Aorta (tissue), 5 donors: ENCODE measurements at regions not wholly inside any gene's neighbourhood (a gene's known extent, or its start where the extent isn't known, plus 50 kb on each side); places are given as distances from the start of the nearest gene placed in this dataset.
A peak's percentile ranks its signal among the peaks of the same experiment; 100 is the strongest.
"Not testable (repeated sequence)": the region's sequence is repeated elsewhere in the genome, so short reads cannot be mapped to it uniquely, and the experiment has no call there.

Experiments used
- ATAC-seq: fragments of 200-7000 bp; cut with Tn5 transposase; one replicate; pipeline ENCODE4 v1.9.1; 2022; ENCODE audit warnings: moderate library complexity; ENCODE audit not compliant: low FRiP score
- DNase-seq, 2 donors: peaks; one replicate each; pipeline ENCODE4 v3.0.0-alpha.2; 2020
- H3K27ac ChIP-seq, 2 donors: one replicate each; pipeline ENCODE4 v1.5.1; 2013; ENCODE audit warnings: low read length in 2 of 2, mild to moderate bottlenecking in 2 of 2, moderate library complexity in 2 of 2, control low read depth in 1 of 2, inconsistent platforms in 1 of 2, low read depth in 1 of 2
- H3K27me3 ChIP-seq, 2 donors: one replicate each; pipeline ENCODE4 v1.6.1; 2013; ENCODE audit warnings: control low read depth in 1 of 2, low read length in 1 of 2, mild to moderate bottlenecking in 1 of 2, moderate library complexity in 1 of 2; ENCODE audit not compliant: insufficient read depth in 2 of 2, control insufficient read depth in 1 of 2
- H3K36me3 ChIP-seq, 2 donors: one replicate each; pipeline ENCODE4 v1.6.1; 2013; ENCODE audit warnings: control low read depth in 1 of 2, low read length in 1 of 2, mild to moderate bottlenecking in 1 of 2; ENCODE audit not compliant: insufficient read depth in 2 of 2, control insufficient read depth in 1 of 2
- H3K4me1 ChIP-seq, 2 donors: one replicate each; pipeline ENCODE4 v1.6.1; 2013; ENCODE audit warnings: low read length in 2 of 2, control low read depth in 1 of 2, mild to moderate bottlenecking in 1 of 2, moderate library complexity in 1 of 2; ENCODE audit not compliant: insufficient read depth in 2 of 2, control insufficient read depth in 1 of 2
- H3K4me3 ChIP-seq, 2 donors: one replicate each; pipeline ENCODE4 v1.5.1; 2013; ENCODE audit warnings: low read length in 2 of 2, control low read depth in 1 of 2, mild to moderate bottlenecking in 1 of 2
- H3K9me3 ChIP-seq: one replicate; pipeline ENCODE4 v1.6.1; 2013; ENCODE audit warnings: mild to moderate bottlenecking, low read length; ENCODE audit not compliant: control insufficient read depth
- WGBS, 2 donors: extraction: QIAGEN DNeasy Blood & Tissue Kit; methylation state at CpG; one replicate each; pipeline ENCODE4 v1.1.7; 2013; 5-methylcytosine and 5-hydroxymethylcytosine counted together
- intact Hi-C, 2 donors: fragments of 100-400 bp; cut with DNase I; formaldehyde crosslinking; loops; one replicate each; pipeline versions ENCODE4 v1.14.2 to v1.15.0; 2022
- donor health status: healthy with polysubstance abuse.
- donor health status: Bipolar disorder and iron deficiency.
- donor health status: DM: no; HTN: no; CAD: no.
- donor health status: DM: no; HTN: no; CAD: no.
- donor health status: DM: yes; HTN: yes; CAD: no.

GRCh38 chr3:197459571-197459970, 96.2 kb downstream of the BDH1 start:
- H3K36me3 ChIP-seq, H3K4me1 ChIP-seq, H3K4me3 ChIP-seq, H3K27ac ChIP-seq, DNase-seq, H3K27me3 ChIP-seq, ATAC-seq, intact Hi-C loops, H3K9me3 ChIP-seq: not testable (repeated sequence)
- 70 to 71% methylated on average over 17 to 19 of the region's 19 CpGs for WGBS, 2 donors

DNA sequence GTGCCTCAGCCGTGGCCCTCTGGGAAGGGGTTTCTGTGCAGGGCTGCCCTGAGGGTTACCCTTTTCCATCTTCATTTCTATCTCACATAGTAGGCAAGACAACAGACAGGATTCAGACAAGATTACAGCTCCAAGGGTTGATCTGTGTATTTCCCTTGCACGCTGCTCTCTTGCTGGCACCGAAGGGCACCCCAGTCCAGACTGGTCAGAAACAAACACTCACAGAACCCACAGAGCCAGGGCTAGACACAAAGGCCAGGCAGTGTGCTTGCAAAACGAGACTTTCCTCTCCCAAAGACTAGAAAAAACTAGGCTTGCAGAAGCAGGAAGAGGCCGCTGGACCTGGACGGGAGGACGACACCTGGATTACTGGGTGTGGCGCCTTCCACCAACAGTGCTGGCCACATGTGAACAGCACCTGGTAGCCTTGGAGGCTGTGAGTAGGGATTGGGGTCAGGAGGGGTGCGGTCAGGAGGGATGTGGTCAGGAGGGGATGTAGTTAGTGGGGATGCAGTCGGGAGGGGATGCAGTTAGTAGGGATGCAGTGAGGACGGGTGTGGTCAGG, 96.8 kb downstream of the BDH1 start:
- ATAC-seq = no peak
- H3K36me3 ChIP-seq = no peaks in the 10 kb centered on the region
- intact Hi-C loops = no loop called here
- DNase-seq = no peak
- no peaks in the 10 kb centered on the region for H3K4me1 ChIP-seq
- H3K4me3 ChIP-seq = no peak overlapping the region
- 89 to 94% methylated on average over 10 to 11 of the region's 11 CpGs for WGBS, 2 donors
- H3K27ac ChIP-seq = no peak overlapping the region
- H3K27me3 ChIP-seq = no peaks in the 10 kb centered on the region
- H3K9me3 ChIP-seq = no peaks in the 10 kb centered on the region

GRCh38 chr3:197458179-197458707, 97.5 kb downstream of the BDH1 start:
- Histone ChIP-seq H3K4me1 (no peaks in the 10 kb centered on the region), H3K36me3 (no peaks in the 10 kb centered on the region), H3K27me3 (no peaks in the 10 kb centered on the region), H3K27ac (no peak overlapping the region), H3K9me3 (no peaks in the 10 kb centered on the region), H3K4me3 (no peak overlapping the region)
- WGBS, 2 donors = 55 to 63% methylated on average over 11 of the region's 11 CpGs
- DNase-seq (no peak), ATAC-seq (no peak)
- intact Hi-C loops = no loop called here

GRCh38 chr3:197456261-197457091, 99.3 kb downstream of the BDH1 start:
- DNase-seq (peak; percentile 92 to 94), ATAC-seq (peak; percentile 94)
- Histone ChIP-seq H3K9me3 (no peaks in the 10 kb centered on the region), H3K27ac (peak overlapping the region in 1 of 2 donors; percentile 10), H3K4me1 (no peaks in the 10 kb centered on the region), H3K4me3 (peak overlapping the region; percentile 20 to 53), H3K27me3 (no peaks in the 10 kb centered on the region), H3K36me3 (no peaks in the 10 kb centered on the region)
- 7 to 10% methylated on average over 41 to 47 of the region's 47 CpGs for WGBS, 2 donors
- intact Hi-C loops = no loop called here

- H3K27ac ChIP-seq, intact Hi-C loops, DNase-seq, H3K4me1 ChIP-seq, H3K4me3 ChIP-seq, H3K36me3 ChIP-seq, ATAC-seq, H3K9me3 ChIP-seq, H3K27me3 ChIP-seq: not testable (repeated sequence)
- WGBS, 2 donors = 69 to 75% methylated on average over 2 of the region's 2 CpGs
Observed at GRCh38 chr3:197454841-197455240, 100.9 kb downstream of the BDH1 start.

DNA sequence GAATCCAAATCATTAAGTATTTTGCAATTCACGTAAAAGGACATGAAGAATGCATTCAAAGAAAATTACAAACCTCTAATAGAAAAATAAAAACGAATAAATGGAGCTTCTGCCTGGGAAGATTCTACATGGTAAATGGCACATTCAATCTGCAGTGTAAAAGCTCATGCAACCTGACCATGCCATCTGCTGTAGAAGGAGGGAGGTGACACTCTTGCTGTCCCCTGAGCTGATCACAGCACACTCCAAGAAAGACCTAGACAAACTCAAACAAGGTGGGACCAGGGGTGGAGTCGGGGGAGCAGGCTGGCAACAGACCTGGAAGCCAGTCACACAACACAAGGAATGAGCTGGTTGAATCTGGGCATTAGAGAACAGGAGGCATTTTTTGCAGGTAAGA, 101.8 kb downstream of the BDH1 start:
- ATAC-seq (no peak), DNase-seq (no peak)
- H3K4me1 ChIP-seq = no peaks in the 10 kb centered on the region
- no peak overlapping the region for H3K27ac ChIP-seq
- no peaks in the 10 kb centered on the region for H3K27me3 ChIP-seq
- no peaks in the 10 kb centered on the region for H3K36me3 ChIP-seq
- WGBS, 2 donors = 68 to 74% methylated on average over 3 of the region's 3 CpGs
- intact Hi-C loops = no loop called here
- H3K4me3 ChIP-seq = no peak overlapping the region
- H3K9me3 ChIP-seq = no peaks in the 10 kb centered on the region

GRCh38 chr3:197450810-197451209, 105.0 kb downstream of the BDH1 start:
- intact Hi-C loops = no loop called here
- Histone ChIP-seq H3K27me3 (no peaks in the 10 kb centered on the region), H3K9me3 (no peaks in the 10 kb centered on the region), H3K27ac (no peak overlapping the region), H3K4me3 (no peak overlapping the region), H3K4me1 (no peaks in the 10 kb centered on the region), H3K36me3 (no peaks in the 10 kb centered on the region)
- WGBS, 2 donors = 90% methylated on average over 4 of the region's 4 CpGs
- ATAC-seq = no peak
- DNase-seq = no peak

DNA sequence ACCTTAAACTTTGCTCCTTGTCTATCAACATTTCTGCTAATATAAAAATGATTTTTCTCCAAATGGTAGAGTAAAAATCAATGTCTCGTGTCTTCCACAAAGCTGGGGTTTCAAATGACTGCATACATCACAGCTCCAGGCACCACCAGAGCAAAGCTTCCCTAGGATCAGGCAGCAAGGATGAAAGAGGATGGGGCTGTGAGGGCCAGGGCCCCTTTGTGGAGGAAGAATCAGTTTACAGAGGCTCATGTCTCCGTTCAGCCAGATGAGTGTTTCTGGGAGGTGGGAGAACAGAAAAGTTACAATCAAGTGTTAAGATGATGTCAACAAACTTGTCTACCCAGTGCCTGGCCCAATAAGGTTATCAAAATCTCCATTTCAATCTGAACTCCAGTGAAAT, 105.5 kb downstream of the BDH1 start:
- WGBS, 2 donors = 80 to 88% methylated on average over 2 of the region's 2 CpGs
- no peaks in the 10 kb centered on the region for H3K36me3 ChIP-seq
- ATAC-seq = no peak
- H3K4me3 ChIP-seq = no peak overlapping the region
- DNase-seq = no peak
- H3K9me3 ChIP-seq = no peaks in the 10 kb centered on the region
- intact Hi-C loops = no loop called here
- H3K27me3 ChIP-seq = no peaks in the 10 kb centered on the region
- H3K4me1 ChIP-seq = no peaks in the 10 kb centered on the region
- H3K27ac ChIP-seq = no peak overlapping the region

DNA sequence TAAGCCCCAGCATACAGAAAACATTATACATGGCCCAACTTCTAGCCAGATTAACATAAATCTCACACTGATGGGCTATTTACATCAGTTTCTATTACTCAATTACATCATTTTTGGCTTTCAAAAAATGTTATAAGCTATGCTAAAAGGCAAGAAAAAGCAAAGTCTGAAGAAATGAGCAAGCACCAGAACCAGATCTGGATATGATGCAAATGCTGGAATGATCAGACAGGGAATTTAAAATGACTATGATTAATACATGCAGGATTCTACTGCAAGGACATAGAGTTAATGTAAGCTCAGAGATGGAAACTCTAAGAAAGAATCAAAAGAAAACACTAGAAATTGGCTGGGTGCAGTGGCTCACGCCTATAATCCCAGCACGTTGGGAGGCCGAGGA, 106.6 kb downstream of the BDH1 start:
- WGBS, 2 donors = 93 to 94% methylated on average over 3 of the region's 3 CpGs
- H3K27me3 ChIP-seq, intact Hi-C loops: not testable (repeated sequence)

More for the DNA sequence above, 106.6 kb downstream of the BDH1 start:
- H3K4me1 ChIP-seq, H3K36me3 ChIP-seq, H3K9me3 ChIP-seq, H3K4me3 ChIP-seq, H3K27ac ChIP-seq, DNase-seq, ATAC-seq: not testable (repeated sequence)
